MM.1S (cell line): ENCODE measurements at regions not wholly inside any gene's neighbourhood (a gene's known extent, or its start where the extent isn't known, plus 50 kb on each side); places are given as distances from the start of the nearest gene placed in this dataset.

ENCODE experiments used
- DNase-seq: peaks from one replicate; pipeline ENCODE4 v3.0.0-alpha.2; 2015
- H2AFZ ChIP-seq: fragments of 300-600 bp; sonication (generic); 2 replicates; pipeline ENCODE4 v1.6.0; 2016; ENCODE audit warnings: antibody characterized with exemption, low read length
- H3F3A ChIP-seq: fragments of 300-600 bp; sonication (generic); 2 replicates; pipeline ENCODE4 v1.6.1; 2016; ENCODE audit warnings: mild to moderate bottlenecking, antibody characterized with exemption, low read length, moderate library complexity, mixed read lengths; ENCODE audit not compliant: insufficient read depth
- H3K27ac ChIP-seq: fragments of 300-600 bp; sonication (generic); 2 replicates; pipeline ENCODE4 v1.5.1; 2016; ENCODE audit warnings: mild to moderate bottlenecking, low read length
- H3K27me3 ChIP-seq: fragments of 300-600 bp; sonication (generic); replicated peaks from 2 replicates; pipeline ENCODE4 v1.6.0; 2016; ENCODE audit warnings: low read length; ENCODE audit not compliant: insufficient read depth
- H3K36me3 ChIP-seq: fragments of 300-600 bp; sonication (generic); replicated peaks from 2 replicates; pipeline ENCODE4 v1.6.1; 2016; ENCODE audit warnings: mild to moderate bottlenecking, low read length, mixed read lengths; ENCODE audit not compliant: insufficient read depth
- H3K4me1 ChIP-seq: fragments of 300-600 bp; sonication (generic); 2 replicates; pipeline ENCODE4 v1.6.1; 2016; ENCODE audit warnings: low read length, mixed read lengths
- H3K4me2 ChIP-seq: fragments of 300-600 bp; sonication (generic); 2 replicates; pipeline ENCODE4 v1.6.0; 2016; ENCODE audit warnings: low read depth, low read length
- H3K4me3 ChIP-seq: fragments of 300-600 bp; sonication (generic); 2 replicates; pipeline ENCODE4 v1.5.1; 2016; ENCODE audit warnings: low read length, mixed read lengths
- H3K79me2 ChIP-seq: fragments of 300-600 bp; sonication (generic); 2 replicates; pipeline ENCODE4 v1.6.1; 2016; ENCODE audit warnings: mixed run types, low read length, mixed read lengths
- H3K9ac ChIP-seq: fragments of 300-600 bp; sonication (generic); 2 replicates; pipeline ENCODE4 v1.6.1; 2016; ENCODE audit warnings: low read length, mixed read lengths
- H3K9me2 ChIP-seq: fragments of 300-600 bp; sonication (generic); replicated peaks from 2 replicates; pipeline ENCODE4 v1.6.1; 2016; ENCODE audit warnings: mild to moderate bottlenecking, low read length, mixed read lengths; ENCODE audit not compliant: insufficient read depth
- H3K9me3 ChIP-seq: fragments of 300-600 bp; sonication (generic); replicated peaks from 2 replicates; pipeline ENCODE4 v1.6.1; 2016; ENCODE audit warnings: mild to moderate bottlenecking, low read length, mixed read lengths; ENCODE audit not compliant: insufficient read depth
- H4K20me1 ChIP-seq: fragments of 300-600 bp; sonication (generic); 2 replicates; pipeline ENCODE4 v1.6.1; 2016; ENCODE audit warnings: mild to moderate bottlenecking, low read length, moderate library complexity, mixed read lengths; ENCODE audit not compliant: insufficient read depth
- CTCF ChIP-seq: fragments of 300-600 bp; sonication (generic); IDR thresholded peaks from 2 replicates; pipeline ENCODE4 v1.5.1; 2016; ENCODE audit warnings: antibody characterized with exemption, low read length, mixed read lengths
- EZH2 ChIP-seq: fragments of 300-600 bp; sonication (generic); optimal IDR thresholded peaks from 2 replicates; pipeline ENCODE3; 2017; ENCODE audit warnings: low read depth, mild to moderate bottlenecking, antibody characterized with exemption, low read length, mixed read lengths
- EZH2phosphoT487 ChIP-seq: fragments of 300-600 bp; sonication (generic); IDR thresholded peaks from 2 replicates; pipeline ENCODE4 v1.6.1; 2018; ENCODE audit warnings: antibody characterized with exemption, low read length

DNA sequence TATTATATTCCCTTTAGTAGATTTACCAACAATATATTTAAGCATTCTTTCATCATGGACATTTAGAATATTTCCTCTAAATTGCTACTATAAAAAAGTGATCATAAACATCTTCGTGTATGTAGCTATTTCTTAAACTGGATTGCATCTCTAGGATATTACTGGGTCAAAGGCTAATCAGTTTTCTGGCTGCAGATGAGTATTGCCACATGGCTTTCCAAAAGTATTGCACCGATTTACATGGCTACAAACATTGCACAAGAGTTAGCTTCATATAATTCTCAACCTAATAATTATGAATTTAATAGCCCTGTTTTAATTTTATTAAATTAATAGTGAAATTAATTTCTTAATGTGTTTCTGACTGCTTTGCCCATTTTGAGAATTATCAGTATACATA is 183.4 kb downstream of the DMRT2 start:
- Histone ChIP-seq H3K36me3 (no peaks in the 10 kb centered on the region), H3K9me2 (no peaks in the 10 kb centered on the region), H3K79me2 (no peaks in the 10 kb centered on the region), H3K9me3 (no peaks in the 10 kb centered on the region), H2AFZ (no peak overlapping the region), H3K9ac (no peak overlapping the region), H3K4me1 (no peaks in the 10 kb centered on the region), H3K4me2 (no peak overlapping the region), H3K27ac (no peak overlapping the region), H3F3A (no peaks in the 10 kb centered on the region), H3K27me3 (no peaks in the 10 kb centered on the region), H3K4me3 (no peak overlapping the region), H4K20me1 (no peaks in the 10 kb centered on the region)
- DNase-seq: no peak
- no peak for TF ChIP-seq EZH2phosphoT487
- TF ChIP-seq EZH2: no peak
- no peak for TF ChIP-seq CTCF

DNA sequence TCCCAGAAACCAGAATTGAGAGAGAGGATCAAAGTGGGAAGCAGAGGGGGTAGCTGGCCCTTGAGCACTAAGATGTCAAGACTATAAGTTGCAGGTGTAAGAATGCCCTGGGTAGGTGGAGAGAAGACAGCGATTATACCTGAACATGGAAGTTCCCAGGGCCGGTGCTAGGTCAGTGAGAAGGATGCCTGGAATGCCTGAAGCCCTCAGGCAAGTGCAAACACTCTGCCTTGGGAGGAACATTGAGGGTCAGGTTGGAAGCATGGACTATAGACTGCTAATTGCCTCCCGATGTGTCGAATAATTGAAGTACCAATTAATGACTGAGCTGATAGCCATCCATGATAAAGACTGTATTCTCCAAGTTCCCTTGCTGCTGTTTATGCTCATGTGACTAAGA is 185.5 kb downstream of the DMRT2 start:
- no peak for DNase-seq
- no peak overlapping the region for H2AFZ ChIP-seq
- no peaks in the 10 kb centered on the region for H3K4me1 ChIP-seq
- TF ChIP-seq CTCF (no peak), EZH2phosphoT487 (no peak), EZH2 (no peak)
- no peaks in the 10 kb centered on the region for H4K20me1 ChIP-seq
- no peak overlapping the region for H3K27ac ChIP-seq
- no peaks in the 10 kb centered on the region for H3K9me3 ChIP-seq
- H3K9ac ChIP-seq: no peak overlapping the region
- no peak overlapping the region for H3K4me3 ChIP-seq
- no peaks in the 10 kb centered on the region for H3F3A ChIP-seq
- H3K27me3 ChIP-seq: no peaks in the 10 kb centered on the region
- no peaks in the 10 kb centered on the region for H3K9me2 ChIP-seq
- no peaks in the 10 kb centered on the region for H3K79me2 ChIP-seq
- no peaks in the 10 kb centered on the region for H3K36me3 ChIP-seq
- H3K4me2 ChIP-seq: no peak overlapping the region

- Histone ChIP-seq H3K9me2 (no peaks in the 10 kb centered on the region), H3K79me2 (no peaks in the 10 kb centered on the region), H3K4me2 (no peak overlapping the region), H3K36me3 (no peaks in the 10 kb centered on the region), H3K4me1 (no peaks in the 10 kb centered on the region), H3K4me3 (no peak overlapping the region), H4K20me1 (no peaks in the 10 kb centered on the region), H3F3A (no peaks in the 10 kb centered on the region), H3K9me3 (no peaks in the 10 kb centered on the region), H3K27ac (no peak overlapping the region), H2AFZ (no peak overlapping the region), H3K27me3 (no peaks in the 10 kb centered on the region), H3K9ac (no peak overlapping the region)
- DNase-seq: no peak
- TF ChIP-seq CTCF (no peak), EZH2 (no peak), EZH2phosphoT487 (no peak)
These were observed 185.9 kb downstream of the DMRT2 start for GRCh38 chr9:1236061-1236460.

- H3F3A ChIP-seq: no peaks in the 10 kb centered on the region
- no peaks in the 10 kb centered on the region for H3K27me3 ChIP-seq
- no peak overlapping the region for H3K9ac ChIP-seq
- TF ChIP-seq CTCF: no peak
- TF ChIP-seq EZH2phosphoT487: no peak
- TF ChIP-seq EZH2: no peak
- no peaks in the 10 kb centered on the region for H3K9me3 ChIP-seq
- H3K9me2 ChIP-seq: no peaks in the 10 kb centered on the region
- H3K36me3 ChIP-seq: no peaks in the 10 kb centered on the region
- no peak overlapping the region for H3K27ac ChIP-seq
- DNase-seq: no peak
- no peaks in the 10 kb centered on the region for H3K4me1 ChIP-seq
- no peak overlapping the region for H3K4me2 ChIP-seq
- H2AFZ ChIP-seq: no peak overlapping the region
- H3K79me2 ChIP-seq: no peaks in the 10 kb centered on the region
- no peak overlapping the region for H3K4me3 ChIP-seq
- H4K20me1 ChIP-seq: no peaks in the 10 kb centered on the region
These were observed 188.2 kb downstream of the DMRT2 start for GRCh38 chr9:1238407-1238806.
